ENCODE measurements at regions not wholly inside any gene's neighbourhood (a gene's known extent, or its start where the extent isn't known, plus 50 kb on each side); places are given as distances from the start of the nearest gene placed in this dataset.

DNA sequence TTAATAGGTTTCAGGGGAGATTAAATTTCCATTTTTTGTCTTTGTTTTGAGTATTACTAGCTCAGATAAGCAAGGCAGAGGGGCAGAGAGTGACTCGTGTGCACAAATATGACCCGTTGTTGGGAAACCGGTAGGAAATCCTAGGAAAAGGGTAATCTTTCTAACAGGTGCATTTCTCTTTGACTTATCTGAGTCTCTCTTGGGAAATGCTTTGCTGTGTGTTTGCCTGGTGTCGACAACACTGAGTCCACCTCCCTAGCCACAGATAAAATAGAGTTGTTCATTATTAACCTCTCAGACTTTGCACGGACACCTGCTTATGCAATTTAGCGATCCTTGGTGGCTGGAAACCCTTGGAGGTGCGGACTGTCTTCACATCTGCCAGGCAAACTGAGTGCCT is 164.2 kb downstream of the FGF1 start (continued):
- TF ChIP-seq TMF1 (CRISPR knock-in tag; IDR thresholded peaks at IDR 0.05; ENCODE audit: low read depth) (no peak), KLF13 (CRISPR knock-in tag; IDR thresholded peaks at IDR 0.05) (no peak), YEATS2 (CRISPR knock-in tag; IDR thresholded peaks at IDR 0.05; ENCODE audit: borderline replicate concordance) (no peak), MIER2 (CRISPR knock-in tag; IDR thresholded peaks at IDR 0.05) (no peak), ZNF20 (CRISPR knock-in tag; IDR thresholded peaks at IDR 0.05) (no peak), TP53 (CRISPR knock-in tag; conservative IDR thresholded peaks at IDR 0.05) (no peak), ZNF75D (CRISPR knock-in tag; IDR thresholded peaks at IDR 0.05; ENCODE audit: borderline replicate concordance) (no peak), ELF1 (CRISPR knock-in tag; IDR thresholded peaks at IDR 0.05) (no peak), ZNF44 (CRISPR knock-in tag; IDR thresholded peaks at IDR 0.05) (no peak), NFYB (CRISPR knock-in tag; IDR thresholded peaks at IDR 0.05) (no peak), NFATC3 (CRISPR knock-in tag; IDR thresholded peaks at IDR 0.05) (no peak), HES4 (CRISPR knock-in tag; IDR thresholded peaks at IDR 0.05; ENCODE audit: borderline replicate concordance) (no peak)
- TF ChIP-seq, protein P1, sequence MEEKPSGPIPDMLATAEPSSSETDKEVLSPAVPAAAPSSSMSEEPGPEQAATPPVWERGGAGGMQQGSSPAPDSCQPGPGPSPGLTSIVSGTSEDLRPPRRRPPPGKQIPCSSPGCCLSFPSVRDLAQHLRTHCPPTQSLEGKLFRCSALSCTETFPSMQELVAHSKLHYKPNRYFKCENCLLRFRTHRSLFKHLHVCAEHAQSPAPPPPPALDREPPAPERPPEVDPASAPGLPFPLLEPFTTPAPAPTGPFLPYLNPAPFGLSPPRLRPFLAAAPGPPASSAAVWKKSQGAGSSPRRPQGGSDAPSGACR (CRISPR knock-in tag; IDR thresholded peaks at IDR 0.05), result no peak
- TF ChIP-seq, protein P2, sequence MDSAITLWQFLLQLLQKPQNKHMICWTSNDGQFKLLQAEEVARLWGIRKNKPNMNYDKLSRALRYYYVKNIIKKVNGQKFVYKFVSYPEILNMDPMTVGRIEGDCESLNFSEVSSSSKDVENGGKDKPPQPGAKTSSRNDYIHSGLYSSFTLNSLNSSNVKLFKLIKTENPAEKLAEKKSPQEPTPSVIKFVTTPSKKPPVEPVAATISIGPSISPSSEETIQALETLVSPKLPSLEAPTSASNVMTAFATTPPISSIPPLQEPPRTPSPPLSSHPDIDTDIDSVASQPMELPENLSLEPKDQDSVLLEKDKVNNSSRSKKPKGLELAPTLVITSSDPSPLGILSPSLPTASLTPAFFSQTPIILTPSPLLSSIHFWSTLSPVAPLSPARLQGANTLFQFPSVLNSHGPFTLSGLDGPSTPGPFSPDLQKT (CRISPR knock-in tag; IDR thresholded peaks at IDR 0.05; ENCODE audit: borderline replicate concordance), result no peak
- TF ChIP-seq, protein P3, sequence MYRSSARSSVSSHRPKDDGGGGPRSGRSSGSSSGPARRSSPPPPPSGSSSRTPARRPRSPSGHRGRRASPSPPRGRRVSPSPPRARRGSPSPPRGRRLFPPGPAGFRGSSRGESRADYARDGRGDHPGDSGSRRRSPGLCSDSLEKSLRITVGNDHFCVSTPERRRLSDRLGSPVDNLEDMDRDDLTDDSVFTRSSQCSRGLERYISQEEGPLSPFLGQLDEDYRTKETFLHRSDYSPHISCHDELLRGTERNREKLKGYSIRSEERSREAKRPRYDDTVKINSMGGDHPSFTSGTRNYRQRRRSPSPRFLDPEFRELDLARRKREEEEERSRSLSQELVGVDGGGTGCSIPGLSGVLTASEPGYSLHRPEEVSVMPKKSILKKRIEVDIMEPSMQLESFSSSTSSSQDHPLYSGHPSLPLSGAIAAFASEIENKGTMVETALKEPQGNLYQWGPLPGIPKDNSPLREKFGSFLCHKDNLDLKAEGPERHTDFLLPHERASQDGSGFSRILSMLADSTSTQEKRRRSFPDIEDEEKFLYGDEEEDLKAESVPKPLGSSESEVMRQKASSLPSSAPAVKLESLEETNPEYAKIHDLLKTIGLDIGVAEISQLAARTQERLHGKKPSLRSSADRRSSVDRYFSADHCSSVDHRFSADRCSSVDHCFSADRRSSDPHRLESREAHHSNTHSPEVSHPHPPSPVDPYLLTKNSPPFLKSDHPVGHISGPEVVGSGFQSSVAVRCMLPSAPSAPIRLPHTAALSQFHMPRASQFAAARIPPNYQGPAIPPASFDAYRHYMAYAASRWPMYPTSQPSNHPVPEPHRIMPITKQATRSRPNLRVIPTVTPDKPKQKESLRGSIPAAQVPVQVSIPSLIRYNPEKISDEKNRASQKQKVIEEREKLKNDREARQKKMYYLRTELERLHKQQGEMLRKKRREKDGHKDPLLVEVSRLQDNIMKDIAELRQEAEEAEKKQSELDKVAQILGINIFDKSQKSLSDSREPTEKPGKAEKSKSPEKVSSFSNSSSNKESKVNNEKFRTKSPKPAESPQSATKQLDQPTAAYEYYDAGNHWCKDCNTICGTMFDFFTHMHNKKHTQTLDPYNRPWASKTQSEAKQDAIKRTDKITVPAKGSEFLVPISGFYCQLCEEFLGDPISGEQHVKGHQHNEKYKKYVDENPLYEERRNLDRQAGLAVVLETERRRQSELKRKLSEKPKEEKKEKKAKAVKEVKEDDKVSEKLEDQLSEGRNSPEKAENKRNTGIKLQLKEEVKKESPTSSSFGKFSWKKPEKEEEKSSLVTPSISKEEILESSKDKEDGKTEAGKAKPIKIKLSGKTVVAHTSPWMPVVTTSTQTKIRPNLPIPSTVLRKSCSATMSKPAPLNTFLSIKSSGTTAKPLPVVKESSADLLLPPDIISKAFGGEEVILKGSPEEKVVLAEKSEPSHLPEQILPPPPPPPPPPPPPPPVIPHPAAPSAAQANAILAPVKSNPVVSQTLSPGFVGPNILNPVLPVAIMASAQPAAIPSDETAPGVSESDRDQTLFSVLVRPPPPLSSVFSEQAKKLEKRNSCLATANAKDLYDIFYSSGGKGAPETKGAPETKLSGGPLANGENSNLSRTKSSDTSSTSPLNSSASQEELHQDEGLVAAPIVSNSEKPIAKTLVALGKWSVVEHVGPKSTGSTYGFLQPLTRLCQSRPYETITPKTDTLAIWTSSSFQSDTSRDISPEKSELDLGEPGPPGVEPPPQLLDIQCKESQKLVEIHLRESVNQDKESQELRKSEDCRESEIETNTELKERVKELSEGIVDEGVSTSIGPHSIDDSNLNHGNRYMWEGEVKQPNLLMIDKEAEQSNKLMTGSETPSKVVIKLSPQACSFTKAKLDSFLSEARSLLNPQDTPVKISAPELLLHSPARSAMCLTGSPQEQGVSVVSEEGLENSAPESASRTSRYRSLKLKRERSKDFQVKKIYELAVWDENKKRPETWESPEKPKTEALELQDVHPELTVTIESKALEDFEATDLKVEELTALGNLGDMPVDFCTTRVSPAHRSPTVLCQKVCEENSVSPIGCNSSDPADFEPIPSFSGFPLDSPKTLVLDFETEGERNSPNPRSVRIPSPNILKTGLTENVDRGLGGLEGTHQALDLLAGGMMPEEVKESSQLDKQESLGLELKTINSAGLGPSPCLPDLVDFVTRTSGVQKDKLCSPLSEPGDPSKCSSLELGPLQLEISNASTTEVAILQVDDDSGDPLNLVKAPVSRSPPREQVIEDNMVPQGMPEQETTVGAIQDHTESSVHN (CRISPR knock-in tag; IDR thresholded peaks at IDR 0.05), result no peak
- TF ChIP-seq, protein P4, sequence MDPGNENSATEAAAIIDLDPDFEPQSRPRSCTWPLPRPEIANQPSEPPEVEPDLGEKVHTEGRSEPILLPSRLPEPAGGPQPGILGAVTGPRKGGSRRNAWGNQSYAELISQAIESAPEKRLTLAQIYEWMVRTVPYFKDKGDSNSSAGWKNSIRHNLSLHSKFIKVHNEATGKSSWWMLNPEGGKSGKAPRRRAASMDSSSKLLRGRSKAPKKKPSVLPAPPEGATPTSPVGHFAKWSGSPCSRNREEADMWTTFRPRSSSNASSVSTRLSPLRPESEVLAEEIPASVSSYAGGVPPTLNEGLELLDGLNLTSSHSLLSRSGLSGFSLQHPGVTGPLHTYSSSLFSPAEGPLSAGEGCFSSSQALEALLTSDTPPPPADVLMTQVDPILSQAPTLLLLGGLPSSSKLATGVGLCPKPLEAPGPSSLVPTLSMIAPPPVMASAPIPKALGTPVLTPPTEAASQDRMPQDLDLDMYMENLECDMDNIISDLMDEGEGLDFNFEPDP (CRISPR knock-in tag; conservative IDR thresholded peaks at IDR 0.05), result no peak
- TF ChIP-seq, protein P5, sequence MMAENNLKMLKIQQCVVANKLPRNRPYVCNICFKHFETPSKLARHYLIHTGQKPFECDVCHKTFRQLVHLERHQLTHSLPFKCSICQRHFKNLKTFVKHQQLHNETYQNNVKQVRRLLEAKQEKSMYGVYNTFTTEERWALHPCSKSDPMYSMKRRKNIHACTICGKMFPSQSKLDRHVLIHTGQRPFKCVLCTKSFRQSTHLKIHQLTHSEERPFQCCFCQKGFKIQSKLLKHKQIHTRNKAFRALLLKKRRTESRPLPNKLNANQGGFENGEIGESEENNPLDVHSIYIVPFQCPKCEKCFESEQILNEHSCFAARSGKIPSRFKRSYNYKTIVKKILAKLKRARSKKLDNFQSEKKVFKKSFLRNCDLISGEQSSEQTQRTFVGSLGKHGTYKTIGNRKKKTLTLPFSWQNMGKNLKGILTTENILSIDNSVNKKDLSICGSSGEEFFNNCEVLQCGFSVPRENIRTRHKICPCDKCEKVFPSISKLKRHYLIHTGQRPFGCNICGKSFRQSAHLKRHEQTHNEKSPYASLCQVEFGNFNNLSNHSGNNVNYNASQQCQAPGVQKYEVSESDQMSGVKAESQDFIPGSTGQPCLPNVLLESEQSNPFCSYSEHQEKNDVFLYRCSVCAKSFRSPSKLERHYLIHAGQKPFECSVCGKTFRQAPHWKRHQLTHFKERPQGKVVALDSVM (CRISPR knock-in tag; IDR thresholded peaks at IDR 0.05), result no peak
